ENCODE measurements at regions not wholly inside any gene's neighbourhood (a gene's known extent, or its start where the extent isn't known, plus 50 kb on each side); places are given as distances from the start of the nearest gene placed in this dataset.

- DNase-seq: no peak
- H3K36me3 ChIP-seq (ENCODE audit: insufficient read depth, low read length): no peaks in the 10 kb centered on the region
These were observed 214.3 kb upstream of the NXPH2 start for GRCh38 chr2:138994502-138994901.

GRCh38 chr2:138985881-138986280, 205.7 kb upstream of the NXPH2 start:
- no peak for ATAC-seq (ENCODE audit: insufficient read depth, low read depth)
- no peaks in the 10 kb centered on the region for H3K79me2 ChIP-seq (ENCODE audit: insufficient read depth, low read length)
- no peak overlapping the region for H3K9ac ChIP-seq (ENCODE audit: low read depth, low read length)
- no peak overlapping the region for H3K4me3 ChIP-seq (ENCODE audit: low read depth in 1 of 2, low read length in 2 of 2)
- H3K27ac ChIP-seq (ENCODE audit: low read length): no peak overlapping the region
- H3K9me3 ChIP-seq (ENCODE audit: insufficient read depth, low read length, severe bottlenecking): no peaks in the 10 kb centered on the region
- no peak for TF ChIP-seq EZH2 (IDR thresholded peaks at IDR 0.05; ENCODE audit: borderline replicate concordance, low read depth, low read length, severe bottlenecking)
- no peak for TF ChIP-seq CTCF (IDR thresholded peaks at IDR 0.05; ENCODE audit: borderline replicate concordance, extremely low read depth, low read length, poor library complexity, severe bottlenecking)
- H2AFZ ChIP-seq (ENCODE audit: low read depth, low read length): no peak overlapping the region
- no peak for DNase-seq
- H3K4me1 ChIP-seq (ENCODE audit: insufficient read depth, low read length): no peaks in the 10 kb centered on the region
- no peaks in the 10 kb centered on the region for H3K36me3 ChIP-seq (ENCODE audit: insufficient read depth, low read length)
- no peaks in the 10 kb centered on the region for H4K20me1 ChIP-seq (ENCODE audit: insufficient read depth, low read length)
- no peaks in the 10 kb centered on the region for H3K27me3 ChIP-seq (ENCODE audit: insufficient read depth, low read length, poor library complexity)
- H3K4me2 ChIP-seq (ENCODE audit: insufficient read depth, low read length): no peak overlapping the region

More at GRCh38 chr2:138994502-138994901, 214.3 kb upstream of the NXPH2 start:
- H3K9ac ChIP-seq (ENCODE audit: low read depth, low read length): no peak overlapping the region
- TF ChIP-seq CTCF (IDR thresholded peaks at IDR 0.05; ENCODE audit: borderline replicate concordance, extremely low read depth, low read length, poor library complexity, severe bottlenecking) (no peak), EZH2 (IDR thresholded peaks at IDR 0.05; ENCODE audit: borderline replicate concordance, low read depth, low read length, severe bottlenecking) (no peak)
- no peaks in the 10 kb centered on the region for H3K27me3 ChIP-seq (ENCODE audit: insufficient read depth, low read length, poor library complexity)
- H2AFZ ChIP-seq (ENCODE audit: low read depth, low read length): no peak overlapping the region
- H3K79me2 ChIP-seq (ENCODE audit: insufficient read depth, low read length): no peaks in the 10 kb centered on the region
- H4K20me1 ChIP-seq (ENCODE audit: insufficient read depth, low read length): no peaks in the 10 kb centered on the region
- no peaks in the 10 kb centered on the region for H3K4me1 ChIP-seq (ENCODE audit: insufficient read depth, low read length)
- H3K9me3 ChIP-seq (ENCODE audit: insufficient read depth, low read length, severe bottlenecking): no peaks in the 10 kb centered on the region
- H3K4me3 ChIP-seq (ENCODE audit: low read depth in 1 of 2, low read length in 2 of 2): no peak overlapping the region
- H3K27ac ChIP-seq (ENCODE audit: low read length): no peak overlapping the region
- no peak for ATAC-seq (ENCODE audit: insufficient read depth, low read depth)
- H3K4me2 ChIP-seq (ENCODE audit: insufficient read depth, low read length): no peak overlapping the region

GRCh38 chr2:138979131-138979785, 199.1 kb upstream of the NXPH2 start:
- Histone ChIP-seq H3K9ac (ENCODE audit: low read depth, low read length) (no peak overlapping the region), H4K20me1 (ENCODE audit: insufficient read depth, low read length) (no peaks in the 10 kb centered on the region), H3K4me1 (ENCODE audit: insufficient read depth, low read length) (no peaks in the 10 kb centered on the region), H3K9me3 (ENCODE audit: insufficient read depth, low read length, severe bottlenecking) (no peaks in the 10 kb centered on the region), H3K4me2 (ENCODE audit: insufficient read depth, low read length) (no peak overlapping the region), H3K27me3 (ENCODE audit: insufficient read depth, low read length, poor library complexity) (no peaks in the 10 kb centered on the region), H3K36me3 (ENCODE audit: insufficient read depth, low read length) (no peaks in the 10 kb centered on the region), H3K27ac (ENCODE audit: low read length) (no peak overlapping the region), H3K4me3 (ENCODE audit: low read depth in 1 of 2, low read length in 2 of 2) (no peak overlapping the region), H3K79me2 (ENCODE audit: insufficient read depth, low read length) (no peaks in the 10 kb centered on the region), H2AFZ (ENCODE audit: low read depth, low read length) (no peak overlapping the region)
- DNase-seq (no peak), ATAC-seq (ENCODE audit: insufficient read depth, low read depth) (no peak)
- no peak for TF ChIP-seq EZH2 (IDR thresholded peaks at IDR 0.05; ENCODE audit: borderline replicate concordance, low read depth, low read length, severe bottlenecking)
- TF ChIP-seq CTCF (IDR thresholded peaks at IDR 0.05; ENCODE audit: borderline replicate concordance, extremely low read depth, low read length, poor library complexity, severe bottlenecking): no peak

Data from DND-41 (cell line).